ENCODE measurements at regions not wholly inside any gene's neighbourhood (a gene's known extent, or its start where the extent isn't known, plus 50 kb on each side); places are given as distances from the start of the nearest gene placed in this dataset.

GRCh38 chr14:98742001-98742400 lies 530.0 kb downstream of the BCL11B start:
- Histone ChIP-seq H3K36me3 (no peaks in the 10 kb centered on the region), H3K27me3 (ENCODE audit: insufficient read depth, low read depth, severe bottlenecking) (peaks cover 62% of the 10 kb centered on the region), H3K9me3 (ENCODE audit: severe bottlenecking) (no peaks in the 10 kb centered on the region), H3K27ac (no peak overlapping the region), H3K4me3 (ENCODE audit: low read depth, low read length) (no peak overlapping the region)
- DNase-seq, result no peak
- TF ChIP-seq CTCF (IDR thresholded peaks at IDR 0.05; ENCODE audit: low read depth, low read length), result no peak

DNA sequence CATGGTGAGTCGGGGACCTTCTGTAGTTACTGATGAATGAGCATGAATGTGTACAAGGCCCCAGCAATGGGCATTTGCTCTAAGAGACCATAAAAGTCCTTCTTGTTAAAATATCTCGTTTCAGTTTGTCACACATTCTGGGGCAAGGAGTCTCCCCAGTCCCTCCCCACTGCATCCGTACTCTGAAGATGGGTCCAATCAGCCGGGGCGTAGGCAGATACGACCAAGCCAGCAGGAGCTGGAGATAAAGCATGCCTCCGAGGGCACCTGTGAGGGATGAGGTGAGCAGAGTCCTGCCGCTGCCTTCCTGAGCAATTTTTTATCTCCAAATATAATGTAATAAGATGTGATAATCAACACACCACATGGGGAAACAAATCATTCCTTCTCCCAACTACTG lies 528.5 kb downstream of the BCL11B start:
- peaks cover 62% of the 10 kb centered on the region for H3K27me3 ChIP-seq (ENCODE audit: insufficient read depth, low read depth, severe bottlenecking)
- no peak overlapping the region for H3K4me3 ChIP-seq (ENCODE audit: low read depth, low read length)
- no peaks in the 10 kb centered on the region for H3K36me3 ChIP-seq
- no peak overlapping the region for H3K27ac ChIP-seq
- no peak for TF ChIP-seq CTCF (IDR thresholded peaks at IDR 0.05; ENCODE audit: low read depth, low read length)
- DNase-seq, result no peak
- no peaks in the 10 kb centered on the region for H3K9me3 ChIP-seq (ENCODE audit: severe bottlenecking)

- DNase-seq, result no peak
- H3K27me3 ChIP-seq (ENCODE audit: insufficient read depth, low read depth, severe bottlenecking), result peaks cover 35% of the 10 kb centered on the region
- H3K4me3 ChIP-seq (ENCODE audit: low read depth, low read length), result no peak overlapping the region
- H3K27ac ChIP-seq, result no peak overlapping the region
- TF ChIP-seq CTCF (IDR thresholded peaks at IDR 0.05; ENCODE audit: low read depth, low read length), result no peak
- no peaks in the 10 kb centered on the region for H3K9me3 ChIP-seq (ENCODE audit: severe bottlenecking)
- no peaks in the 10 kb centered on the region for H3K36me3 ChIP-seq
Observed at GRCh38 chr14:98748966-98749365, 523.0 kb downstream of the BCL11B start.

DNA sequence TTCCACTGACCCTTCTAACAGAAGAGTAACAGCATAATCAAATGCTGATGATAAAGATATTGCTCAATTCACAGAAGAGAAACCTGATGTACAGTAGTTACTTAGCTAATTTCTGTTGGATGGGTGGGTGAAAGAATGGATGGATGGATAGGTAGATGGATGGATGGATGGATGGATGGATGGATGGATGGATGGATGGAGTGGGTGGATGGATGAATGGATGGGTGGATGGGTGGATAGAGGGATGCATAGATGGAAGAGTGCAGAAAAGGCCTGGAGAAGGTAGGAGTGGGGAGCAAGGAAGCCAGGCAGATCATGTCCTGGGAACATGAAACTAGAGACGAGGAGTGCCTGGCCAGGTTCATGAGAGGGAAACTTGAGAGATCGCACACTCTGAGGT lies 520.9 kb downstream of the BCL11B start:
- no peak overlapping the region for H3K4me3 ChIP-seq (ENCODE audit: low read depth, low read length)
- no peak for DNase-seq
- H3K9me3 ChIP-seq (ENCODE audit: severe bottlenecking), result no peaks in the 10 kb centered on the region
- H3K27ac ChIP-seq, result no peak overlapping the region
- peaks cover 34% of the 10 kb centered on the region for H3K27me3 ChIP-seq (ENCODE audit: insufficient read depth, low read depth, severe bottlenecking)
- no peak for TF ChIP-seq CTCF (IDR thresholded peaks at IDR 0.05; ENCODE audit: low read depth, low read length)
- H3K36me3 ChIP-seq, result no peaks in the 10 kb centered on the region

GRCh38 chr14:98752660-98753059 lies 519.3 kb downstream of the BCL11B start:
- Histone ChIP-seq H3K4me3 (ENCODE audit: low read depth, low read length) (no peak overlapping the region), H3K9me3 (ENCODE audit: severe bottlenecking) (no peaks in the 10 kb centered on the region), H3K36me3 (no peaks in the 10 kb centered on the region), H3K27me3 (ENCODE audit: insufficient read depth, low read depth, severe bottlenecking) (peaks cover 34% of the 10 kb centered on the region), H3K27ac (no peak overlapping the region)
- TF ChIP-seq CTCF (IDR thresholded peaks at IDR 0.05; ENCODE audit: low read depth, low read length), result no peak
- no peak for DNase-seq

- Histone ChIP-seq H3K27me3 (ENCODE audit: insufficient read depth, low read depth, severe bottlenecking) (peaks cover 41% of the 10 kb centered on the region), H3K9me3 (ENCODE audit: severe bottlenecking) (no peaks in the 10 kb centered on the region), H3K27ac (no peak overlapping the region), H3K36me3 (no peaks in the 10 kb centered on the region), H3K4me3 (ENCODE audit: low read depth, low read length) (no peak overlapping the region)
- DNase-seq, result no peak
- no peak for TF ChIP-seq CTCF (IDR thresholded peaks at IDR 0.05; ENCODE audit: low read depth, low read length)
Observed at GRCh38 chr14:98754343-98755020, 517.5 kb downstream of the BCL11B start.
